ENCODE measurements at regions not wholly inside any gene's neighbourhood (a gene's known extent, or its start where the extent isn't known, plus 50 kb on each side); places are given as distances from the start of the nearest gene placed in this dataset.

DNA sequence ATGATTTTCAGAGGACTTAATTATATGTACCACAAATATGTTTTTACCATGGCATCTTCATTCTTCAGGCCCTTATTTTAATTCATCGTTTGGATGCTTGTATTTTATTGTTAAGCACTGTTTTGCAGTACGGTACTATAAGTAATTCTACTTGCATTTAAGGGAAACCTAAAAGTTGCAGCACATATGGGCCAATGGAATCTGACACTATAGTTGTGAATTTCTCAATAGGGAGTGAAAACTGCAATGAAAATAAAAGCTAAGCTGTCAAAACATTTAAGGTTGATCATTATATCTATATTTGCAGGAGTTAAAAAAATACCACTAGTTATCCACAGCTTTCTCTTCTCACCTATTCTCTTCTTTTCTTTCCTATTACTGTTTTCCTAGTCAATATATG is 1071.8 kb downstream of the MAT2B start:
- TF ChIP-seq ZFX (IDR thresholded peaks at IDR 0.05; ENCODE audit: borderline replicate concordance) = no peak
- TF ChIP-seq, protein P1, sequence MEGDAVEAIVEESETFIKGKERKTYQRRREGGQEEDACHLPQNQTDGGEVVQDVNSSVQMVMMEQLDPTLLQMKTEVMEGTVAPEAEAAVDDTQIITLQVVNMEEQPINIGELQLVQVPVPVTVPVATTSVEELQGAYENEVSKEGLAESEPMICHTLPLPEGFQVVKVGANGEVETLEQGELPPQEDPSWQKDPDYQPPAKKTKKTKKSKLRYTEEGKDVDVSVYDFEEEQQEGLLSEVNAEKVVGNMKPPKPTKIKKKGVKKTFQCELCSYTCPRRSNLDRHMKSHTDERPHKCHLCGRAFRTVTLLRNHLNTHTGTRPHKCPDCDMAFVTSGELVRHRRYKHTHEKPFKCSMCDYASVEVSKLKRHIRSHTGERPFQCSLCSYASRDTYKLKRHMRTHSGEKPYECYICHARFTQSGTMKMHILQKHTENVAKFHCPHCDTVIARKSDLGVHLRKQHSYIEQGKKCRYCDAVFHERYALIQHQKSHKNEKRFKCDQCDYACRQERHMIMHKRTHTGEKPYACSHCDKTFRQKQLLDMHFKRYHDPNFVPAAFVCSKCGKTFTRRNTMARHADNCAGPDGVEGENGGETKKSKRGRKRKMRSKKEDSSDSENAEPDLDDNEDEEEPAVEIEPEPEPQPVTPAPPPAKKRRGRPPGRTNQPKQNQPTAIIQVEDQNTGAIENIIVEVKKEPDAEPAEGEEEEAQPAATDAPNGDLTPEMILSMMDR (IDR thresholded peaks at IDR 0.05) = no peak
